ENCODE measurements at regions not wholly inside any gene's neighbourhood (a gene's known extent, or its start where the extent isn't known, plus 50 kb on each side); places are given as distances from the start of the nearest gene placed in this dataset.

DNA sequence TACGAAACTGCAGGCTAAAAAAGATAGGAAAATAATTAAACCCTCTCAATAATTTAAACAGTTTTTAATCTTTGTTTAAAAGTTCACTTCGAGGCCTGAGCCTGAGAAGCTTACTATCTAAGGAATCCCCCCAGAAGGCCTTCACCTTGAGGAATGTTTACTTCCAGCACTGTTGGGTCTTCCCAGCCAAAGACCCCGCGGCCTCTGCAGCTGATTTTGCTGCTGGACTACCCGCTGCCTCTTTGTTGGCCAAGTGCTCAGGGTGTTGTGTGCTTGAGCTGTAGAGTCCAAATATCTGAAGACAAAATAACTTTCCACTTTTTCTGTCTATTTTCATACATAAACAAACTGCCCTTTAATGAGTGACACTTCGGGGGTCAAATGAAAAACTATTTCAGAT lies 292.7 kb downstream of the GLRX3 start:
- no peak for DNase-seq (ENCODE audit: low read depth in 1 of 2, low spot score in 1 of 2)
- Histone ChIP-seq H3K27ac (replicated peaks) (no peak overlapping the region), H3K4me3 (replicated peaks; ENCODE audit: insufficient read depth, low read length) (no peak overlapping the region), H3K27me3 (ENCODE audit: insufficient read depth, poor library complexity, severe bottlenecking) (no peaks in the 10 kb centered on the region)
- TF ChIP-seq, protein P1, sequence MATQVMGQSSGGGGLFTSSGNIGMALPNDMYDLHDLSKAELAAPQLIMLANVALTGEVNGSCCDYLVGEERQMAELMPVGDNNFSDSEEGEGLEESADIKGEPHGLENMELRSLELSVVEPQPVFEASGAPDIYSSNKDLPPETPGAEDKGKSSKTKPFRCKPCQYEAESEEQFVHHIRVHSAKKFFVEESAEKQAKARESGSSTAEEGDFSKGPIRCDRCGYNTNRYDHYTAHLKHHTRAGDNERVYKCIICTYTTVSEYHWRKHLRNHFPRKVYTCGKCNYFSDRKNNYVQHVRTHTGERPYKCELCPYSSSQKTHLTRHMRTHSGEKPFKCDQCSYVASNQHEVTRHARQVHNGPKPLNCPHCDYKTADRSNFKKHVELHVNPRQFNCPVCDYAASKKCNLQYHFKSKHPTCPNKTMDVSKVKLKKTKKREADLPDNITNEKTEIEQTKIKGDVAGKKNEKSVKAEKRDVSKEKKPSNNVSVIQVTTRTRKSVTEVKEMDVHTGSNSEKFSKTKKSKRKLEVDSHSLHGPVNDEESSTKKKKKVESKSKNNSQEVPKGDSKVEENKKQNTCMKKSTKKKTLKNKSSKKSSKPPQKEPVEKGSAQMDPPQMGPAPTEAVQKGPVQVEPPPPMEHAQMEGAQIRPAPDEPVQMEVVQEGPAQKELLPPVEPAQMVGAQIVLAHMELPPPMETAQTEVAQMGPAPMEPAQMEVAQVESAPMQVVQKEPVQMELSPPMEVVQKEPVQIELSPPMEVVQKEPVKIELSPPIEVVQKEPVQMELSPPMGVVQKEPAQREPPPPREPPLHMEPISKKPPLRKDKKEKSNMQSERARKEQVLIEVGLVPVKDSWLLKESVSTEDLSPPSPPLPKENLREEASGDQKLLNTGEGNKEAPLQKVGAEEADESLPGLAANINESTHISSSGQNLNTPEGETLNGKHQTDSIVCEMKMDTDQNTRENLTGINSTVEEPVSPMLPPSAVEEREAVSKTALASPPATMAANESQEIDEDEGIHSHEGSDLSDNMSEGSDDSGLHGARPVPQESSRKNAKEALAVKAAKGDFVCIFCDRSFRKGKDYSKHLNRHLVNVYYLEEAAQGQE (IDR thresholded peaks at IDR 0.05; ENCODE audit: insufficient replicate concordance, low read depth), result no peak
- TF ChIP-seq POLR2AphosphoS5 (IDR thresholded peaks at IDR 0.05; ENCODE audit: low read depth) (no peak), GABPA (IDR thresholded peaks at IDR 0.05; ENCODE audit: low read depth) (no peak), SPI1 (IDR thresholded peaks at IDR 0.05; ENCODE audit: borderline replicate concordance, low read depth) (no peak)
- TF ChIP-seq, protein P2, sequence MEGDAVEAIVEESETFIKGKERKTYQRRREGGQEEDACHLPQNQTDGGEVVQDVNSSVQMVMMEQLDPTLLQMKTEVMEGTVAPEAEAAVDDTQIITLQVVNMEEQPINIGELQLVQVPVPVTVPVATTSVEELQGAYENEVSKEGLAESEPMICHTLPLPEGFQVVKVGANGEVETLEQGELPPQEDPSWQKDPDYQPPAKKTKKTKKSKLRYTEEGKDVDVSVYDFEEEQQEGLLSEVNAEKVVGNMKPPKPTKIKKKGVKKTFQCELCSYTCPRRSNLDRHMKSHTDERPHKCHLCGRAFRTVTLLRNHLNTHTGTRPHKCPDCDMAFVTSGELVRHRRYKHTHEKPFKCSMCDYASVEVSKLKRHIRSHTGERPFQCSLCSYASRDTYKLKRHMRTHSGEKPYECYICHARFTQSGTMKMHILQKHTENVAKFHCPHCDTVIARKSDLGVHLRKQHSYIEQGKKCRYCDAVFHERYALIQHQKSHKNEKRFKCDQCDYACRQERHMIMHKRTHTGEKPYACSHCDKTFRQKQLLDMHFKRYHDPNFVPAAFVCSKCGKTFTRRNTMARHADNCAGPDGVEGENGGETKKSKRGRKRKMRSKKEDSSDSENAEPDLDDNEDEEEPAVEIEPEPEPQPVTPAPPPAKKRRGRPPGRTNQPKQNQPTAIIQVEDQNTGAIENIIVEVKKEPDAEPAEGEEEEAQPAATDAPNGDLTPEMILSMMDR (IDR thresholded peaks at IDR 0.05; ENCODE audit: insufficient read depth, low read length), result no peak

DNA sequence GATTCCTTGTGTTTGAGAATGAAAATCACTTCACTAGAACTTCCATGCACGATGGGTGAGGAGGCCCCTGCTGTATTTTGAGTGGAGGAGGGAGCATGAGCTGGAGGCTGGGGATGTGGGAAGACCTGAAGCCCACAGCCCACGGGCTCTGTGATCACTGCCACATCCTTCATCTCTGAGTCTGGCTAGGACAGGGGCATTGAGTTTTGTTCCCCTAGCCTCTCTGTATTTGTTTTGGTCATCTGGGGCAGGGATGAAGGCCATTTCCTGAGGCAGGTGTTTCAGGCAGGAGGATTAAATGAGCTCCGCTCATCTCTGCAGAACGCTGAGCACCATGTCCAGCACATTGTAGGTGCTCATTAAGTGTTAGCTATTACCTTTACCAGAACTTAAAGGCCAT lies 293.6 kb downstream of the GLRX3 start:
- DNase-seq (ENCODE audit: low read depth in 1 of 2, low spot score in 1 of 2), result no peak
- H3K27me3 ChIP-seq (ENCODE audit: insufficient read depth, poor library complexity, severe bottlenecking), result no peaks in the 10 kb centered on the region
- H3K27ac ChIP-seq (replicated peaks), result no peak overlapping the region
- TF ChIP-seq POLR2AphosphoS5 (IDR thresholded peaks at IDR 0.05; ENCODE audit: low read depth), result no peak
- TF ChIP-seq, protein P2 (IDR thresholded peaks at IDR 0.05; ENCODE audit: insufficient read depth, low read length), result no peak
- TF ChIP-seq, protein P1 (IDR thresholded peaks at IDR 0.05; ENCODE audit: insufficient replicate concordance, low read depth), result no peak
- TF ChIP-seq GABPA (IDR thresholded peaks at IDR 0.05; ENCODE audit: low read depth), result no peak
- TF ChIP-seq SPI1 (IDR thresholded peaks at IDR 0.05; ENCODE audit: borderline replicate concordance, low read depth), result no peak
- no peak overlapping the region for H3K4me3 ChIP-seq (replicated peaks; ENCODE audit: insufficient read depth, low read length)

DNA sequence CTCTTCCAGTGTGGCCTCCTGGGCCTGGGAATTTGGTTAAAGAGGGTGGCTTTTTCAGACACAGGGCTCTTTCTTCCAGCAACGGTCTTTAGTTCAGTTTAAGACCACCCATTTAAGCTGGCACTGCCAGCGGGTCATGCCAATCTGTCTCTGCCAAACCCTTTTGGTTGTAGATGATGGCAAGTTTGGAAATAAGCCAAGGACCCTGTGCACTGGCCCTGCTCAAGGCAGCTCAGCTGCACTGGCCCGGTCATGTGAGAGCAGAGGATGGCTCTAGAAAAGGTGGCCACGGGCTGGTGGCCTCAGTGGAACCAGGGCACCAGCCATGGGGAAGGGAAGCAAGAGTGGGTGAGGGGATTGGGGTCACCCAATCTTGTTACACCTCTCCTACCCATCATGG lies 294.1 kb downstream of the GLRX3 start:
- H3K4me3 ChIP-seq (replicated peaks; ENCODE audit: insufficient read depth, low read length), result no peak overlapping the region
- no peak overlapping the region for H3K27ac ChIP-seq (replicated peaks)
- DNase-seq (ENCODE audit: low read depth in 1 of 2, low spot score in 1 of 2), result no peak
- no peak for TF ChIP-seq POLR2AphosphoS5 (IDR thresholded peaks at IDR 0.05; ENCODE audit: low read depth)
- TF ChIP-seq, protein P2 (IDR thresholded peaks at IDR 0.05; ENCODE audit: insufficient read depth, low read length), result no peak
- no peak for TF ChIP-seq GABPA (IDR thresholded peaks at IDR 0.05; ENCODE audit: low read depth)
- TF ChIP-seq, protein P1 (IDR thresholded peaks at IDR 0.05; ENCODE audit: insufficient replicate concordance, low read depth), result no peak
- TF ChIP-seq SPI1 (IDR thresholded peaks at IDR 0.05; ENCODE audit: borderline replicate concordance, low read depth), result no peak
- no peaks in the 10 kb centered on the region for H3K27me3 ChIP-seq (ENCODE audit: insufficient read depth, poor library complexity, severe bottlenecking)
